ENCODE measurements at regions not wholly inside any gene's neighbourhood (a gene's known extent, or its start where the extent isn't known, plus 50 kb on each side); places are given as distances from the start of the nearest gene placed in this dataset.

GRCh38 chr5:106584268-106584667 is 1086.5 kb downstream of the EFNA5 start:
- no peak overlapping the region for H2AFZ ChIP-seq
- 87% methylated on average over 10 of the region's 10 CpGs for WGBS (ENCODE audit: low lambda C conversion rate, missing lambda C conversion rate)

GRCh38 chr5:106578736-106579135 is 1092.0 kb downstream of the EFNA5 start:
- no peaks in the 10 kb centered on the region for H3K36me3 ChIP-seq (replicated peaks; ENCODE audit: insufficient read depth, low read depth)
- no peak for TF ChIP-seq EZH2phosphoT487 (IDR thresholded peaks at IDR 0.05; ENCODE audit: low read depth, severe bottlenecking, unreplicated experiment)
- no peak for TF ChIP-seq EZH2 (IDR thresholded peaks at IDR 0.05; ENCODE audit: borderline replicate concordance)
- TF ChIP-seq CTCF (IDR thresholded peaks at IDR 0.05; ENCODE audit: poor library complexity): no peak
- no peaks in the 10 kb centered on the region for H3K79me2 ChIP-seq
- no peaks in the 10 kb centered on the region for H3K4me1 ChIP-seq (ENCODE audit: insufficient read depth)
- H3K9me2 ChIP-seq (replicated peaks; ENCODE audit: insufficient read depth): no peaks in the 10 kb centered on the region
- no peak overlapping the region for H3K27ac ChIP-seq
- H3K4me2 ChIP-seq: no peak overlapping the region
- no peak overlapping the region for H2AFZ ChIP-seq
- no peak overlapping the region for H3K4me3 ChIP-seq
- H3K27me3 ChIP-seq: no peaks in the 10 kb centered on the region
- no peaks in the 10 kb centered on the region for H3K9me3 ChIP-seq (ENCODE audit: low read depth)
- DNase-seq (ENCODE audit: low spot score): no peak
- no peaks in the 10 kb centered on the region for H4K20me1 ChIP-seq (ENCODE audit: insufficient read depth, poor library complexity, severe bottlenecking)
- 89% methylated on average over 2 of the region's 2 CpGs for WGBS (ENCODE audit: low lambda C conversion rate, missing lambda C conversion rate)

More at GRCh38 chr5:106584268-106584667, 1086.5 kb downstream of the EFNA5 start:
- Histone ChIP-seq H3K4me1 (ENCODE audit: insufficient read depth) (no peaks in the 10 kb centered on the region), H3K79me2 (no peaks in the 10 kb centered on the region), H4K20me1 (ENCODE audit: insufficient read depth, poor library complexity, severe bottlenecking) (no peaks in the 10 kb centered on the region), H3K9me3 (ENCODE audit: low read depth) (no peaks in the 10 kb centered on the region), H3K27ac (no peak overlapping the region), H3K4me2 (no peak overlapping the region), H3K27me3 (no peaks in the 10 kb centered on the region), H3K4me3 (no peak overlapping the region), H3K36me3 (replicated peaks; ENCODE audit: insufficient read depth, low read depth) (no peaks in the 10 kb centered on the region), H3K9me2 (replicated peaks; ENCODE audit: insufficient read depth) (no peaks in the 10 kb centered on the region)
- DNase-seq (ENCODE audit: low spot score): no peak
- TF ChIP-seq EZH2 (IDR thresholded peaks at IDR 0.05; ENCODE audit: borderline replicate concordance): no peak
- no peak for TF ChIP-seq CTCF (IDR thresholded peaks at IDR 0.05; ENCODE audit: poor library complexity)
- no peak for TF ChIP-seq EZH2phosphoT487 (IDR thresholded peaks at IDR 0.05; ENCODE audit: low read depth, severe bottlenecking, unreplicated experiment)

- Histone ChIP-seq H3K27me3 (no peaks in the 10 kb centered on the region), H3K4me3 (no peak overlapping the region), H3K4me1 (ENCODE audit: insufficient read depth) (no peaks in the 10 kb centered on the region), H2AFZ (no peak overlapping the region), H4K20me1 (ENCODE audit: insufficient read depth, poor library complexity, severe bottlenecking) (no peaks in the 10 kb centered on the region), H3K9me2 (replicated peaks; ENCODE audit: insufficient read depth) (no peaks in the 10 kb centered on the region), H3K27ac (no peak overlapping the region), H3K36me3 (replicated peaks; ENCODE audit: insufficient read depth, low read depth) (no peaks in the 10 kb centered on the region), H3K4me2 (no peak overlapping the region), H3K79me2 (no peaks in the 10 kb centered on the region), H3K9me3 (ENCODE audit: low read depth) (no peaks in the 10 kb centered on the region)
- 97% methylated on average over 8 of the region's 8 CpGs for WGBS (ENCODE audit: low lambda C conversion rate, missing lambda C conversion rate)
- TF ChIP-seq EZH2phosphoT487 (IDR thresholded peaks at IDR 0.05; ENCODE audit: low read depth, severe bottlenecking, unreplicated experiment): no peak
- no peak for TF ChIP-seq EZH2 (IDR thresholded peaks at IDR 0.05; ENCODE audit: borderline replicate concordance)
- no peak for TF ChIP-seq CTCF (IDR thresholded peaks at IDR 0.05; ENCODE audit: poor library complexity)
- no peak for DNase-seq (ENCODE audit: low spot score)
Measured at GRCh38 chr5:106574820-106575219, 1095.9 kb downstream of the EFNA5 start.

- Histone ChIP-seq H3K27ac (no peak overlapping the region), H3K9me3 (ENCODE audit: low read depth) (no peaks in the 10 kb centered on the region), H4K20me1 (ENCODE audit: insufficient read depth, poor library complexity, severe bottlenecking) (no peaks in the 10 kb centered on the region), H3K4me1 (ENCODE audit: insufficient read depth) (no peaks in the 10 kb centered on the region), H3K9me2 (replicated peaks; ENCODE audit: insufficient read depth) (no peaks in the 10 kb centered on the region), H3K36me3 (replicated peaks; ENCODE audit: insufficient read depth, low read depth) (no peaks in the 10 kb centered on the region), H3K4me2 (no peak overlapping the region), H3K27me3 (no peaks in the 10 kb centered on the region), H2AFZ (no peak overlapping the region), H3K4me3 (no peak overlapping the region), H3K79me2 (no peaks in the 10 kb centered on the region)
- WGBS (ENCODE audit: low lambda C conversion rate, missing lambda C conversion rate): 91% methylated on average over 4 of the region's 4 CpGs
- TF ChIP-seq EZH2 (IDR thresholded peaks at IDR 0.05; ENCODE audit: borderline replicate concordance) (no peak), EZH2phosphoT487 (IDR thresholded peaks at IDR 0.05; ENCODE audit: low read depth, severe bottlenecking, unreplicated experiment) (no peak), CTCF (IDR thresholded peaks at IDR 0.05; ENCODE audit: poor library complexity) (no peak)
- no peak for DNase-seq (ENCODE audit: low spot score)
Measured at GRCh38 chr5:106566031-106566430, 1104.7 kb downstream of the EFNA5 start.
